GM12878 (cell line): ENCODE measurements at regions not wholly inside any gene's neighbourhood (a gene's known extent, or its start where the extent isn't known, plus 50 kb on each side); places are given as distances from the start of the nearest gene placed in this dataset.

ENCODE experiments used
- GABPA ChIP-seq: IDR thresholded peaks from 2 replicates; pipeline ENCODE4 v1.6.1; 2014; ENCODE audit warnings: antibody characterized with exemption, low read depth, mild to moderate bottlenecking, inconsistent platforms
- RBBP5 ChIP-seq: fragments of 200-600 bp; sonication (generic); conservative IDR thresholded peaks from 2 replicates; pipeline ENCODE4 v1.6.1; 2016
- SIN3A ChIP-seq: IDR thresholded peaks from 2 replicates; pipeline ENCODE4 v1.6.1; 2012; ENCODE audit warnings: low read depth, low read length, improper control_type of control experiment
- TARDBP ChIP-seq: IDR thresholded peaks from 2 replicates; pipeline ENCODE4 v1.6.1; 2016; ENCODE audit warnings: borderline replicate concordance
- TF ChIP-seq, protein P1 (sequence below): IDR thresholded peaks from 2 replicates; pipeline ENCODE4 v1.6.1; 2011; ENCODE audit warnings: low read depth, mild to moderate bottlenecking, low read length, moderate library complexity, borderline replicate concordance; ENCODE audit errors: extremely low read depth
- TF ChIP-seq, protein P2 (sequence below), 3 experiments: IDR thresholded peaks in 2 of 3; conservative IDR thresholded peaks in 1 of 3; 2 replicates each; pipeline ENCODE4 v1.5.1; 2011; ENCODE audit warnings: low read depth in 3 of 3, low read length in 3 of 3, mild to moderate bottlenecking in 3 of 3, control low read depth in 2 of 3, moderate library complexity in 2 of 3, inconsistent platforms in 1 of 3, mixed read lengths in 1 of 3; ENCODE audit not compliant: control insufficient read depth in 2 of 3, insufficient read depth in 1 of 3; ENCODE audit errors: extremely low read depth in 1 of 3

DNA sequence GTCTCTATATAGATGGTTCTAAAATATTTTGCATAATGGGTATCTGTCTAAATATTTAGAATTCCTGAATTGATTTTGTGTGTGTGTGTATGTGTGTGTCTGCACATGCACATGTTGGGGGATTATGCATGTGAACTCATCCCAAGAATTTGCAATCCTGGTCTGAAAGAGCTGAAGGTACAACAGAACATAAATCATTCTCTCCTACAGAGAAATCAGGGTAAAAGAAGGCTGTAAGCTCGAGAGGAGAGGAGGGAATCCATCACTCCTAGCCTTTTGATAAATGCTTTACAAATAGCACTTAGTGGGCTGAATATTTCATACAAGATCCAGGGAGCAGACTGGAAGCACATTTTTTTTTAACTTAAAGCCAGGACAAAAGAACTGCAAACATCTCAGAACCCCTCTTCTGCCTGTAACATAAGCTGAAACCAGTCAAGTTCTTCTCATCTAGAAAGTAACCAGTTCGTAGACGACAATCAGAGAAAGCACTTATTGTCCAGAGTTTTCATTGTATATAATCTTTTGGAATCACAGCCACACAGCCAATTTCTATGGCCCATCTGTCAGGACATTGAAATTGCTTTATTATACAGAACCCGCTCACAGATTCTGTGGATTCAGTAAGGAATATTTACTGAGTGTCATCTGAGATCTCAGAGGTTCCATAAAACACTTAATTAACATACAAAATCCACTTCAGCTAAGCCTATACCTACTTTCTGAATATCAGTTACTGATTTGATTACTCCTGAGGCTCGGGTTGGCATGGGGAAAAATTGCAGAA is 541.4 kb upstream of the ZNF462 start:
- no peak for TF ChIP-seq TARDBP
- no peak for TF ChIP-seq RBBP5
- no peak for TF ChIP-seq SIN3A
- TF ChIP-seq, protein P1, sequence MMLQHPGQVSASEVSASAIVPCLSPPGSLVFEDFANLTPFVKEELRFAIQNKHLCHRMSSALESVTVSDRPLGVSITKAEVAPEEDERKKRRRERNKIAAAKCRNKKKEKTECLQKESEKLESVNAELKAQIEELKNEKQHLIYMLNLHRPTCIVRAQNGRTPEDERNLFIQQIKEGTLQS: no peak
- TF ChIP-seq, protein P2, sequence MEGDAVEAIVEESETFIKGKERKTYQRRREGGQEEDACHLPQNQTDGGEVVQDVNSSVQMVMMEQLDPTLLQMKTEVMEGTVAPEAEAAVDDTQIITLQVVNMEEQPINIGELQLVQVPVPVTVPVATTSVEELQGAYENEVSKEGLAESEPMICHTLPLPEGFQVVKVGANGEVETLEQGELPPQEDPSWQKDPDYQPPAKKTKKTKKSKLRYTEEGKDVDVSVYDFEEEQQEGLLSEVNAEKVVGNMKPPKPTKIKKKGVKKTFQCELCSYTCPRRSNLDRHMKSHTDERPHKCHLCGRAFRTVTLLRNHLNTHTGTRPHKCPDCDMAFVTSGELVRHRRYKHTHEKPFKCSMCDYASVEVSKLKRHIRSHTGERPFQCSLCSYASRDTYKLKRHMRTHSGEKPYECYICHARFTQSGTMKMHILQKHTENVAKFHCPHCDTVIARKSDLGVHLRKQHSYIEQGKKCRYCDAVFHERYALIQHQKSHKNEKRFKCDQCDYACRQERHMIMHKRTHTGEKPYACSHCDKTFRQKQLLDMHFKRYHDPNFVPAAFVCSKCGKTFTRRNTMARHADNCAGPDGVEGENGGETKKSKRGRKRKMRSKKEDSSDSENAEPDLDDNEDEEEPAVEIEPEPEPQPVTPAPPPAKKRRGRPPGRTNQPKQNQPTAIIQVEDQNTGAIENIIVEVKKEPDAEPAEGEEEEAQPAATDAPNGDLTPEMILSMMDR (IDR thresholded peaks at IDR 0.05 in 2 of 3, conservative IDR thresholded peaks at IDR 0.05 in 1 of 3; ENCODE audit: control insufficient read depth in 2 of 3, extremely low read depth in 1 of 3, insufficient read depth in 1 of 3, low read depth in 3 of 3, low read length in 3 of 3): no peak
- TF ChIP-seq GABPA: no peak
